Activated effector memory CD4-positive, alpha-beta T cell treated with anti-CD3 and anti-CD28 coated beads, Interleukin-2, amount 50 U/mL, for 16 hours (primary cell): ENCODE measurements at regions not wholly inside any gene's neighbourhood (a gene's known extent, or its start where the extent isn't known, plus 50 kb on each side); places are given as distances from the start of the nearest gene placed in this dataset.
"Not testable (repeated sequence)": the region's sequence is repeated elsewhere in the genome, so short reads cannot be mapped to it uniquely, and the experiment has no call there.

Experiments
- DNase-seq: peaks from one replicate; pipeline ENCODE4 v3.0.0-alpha.2; 2020

DNA sequence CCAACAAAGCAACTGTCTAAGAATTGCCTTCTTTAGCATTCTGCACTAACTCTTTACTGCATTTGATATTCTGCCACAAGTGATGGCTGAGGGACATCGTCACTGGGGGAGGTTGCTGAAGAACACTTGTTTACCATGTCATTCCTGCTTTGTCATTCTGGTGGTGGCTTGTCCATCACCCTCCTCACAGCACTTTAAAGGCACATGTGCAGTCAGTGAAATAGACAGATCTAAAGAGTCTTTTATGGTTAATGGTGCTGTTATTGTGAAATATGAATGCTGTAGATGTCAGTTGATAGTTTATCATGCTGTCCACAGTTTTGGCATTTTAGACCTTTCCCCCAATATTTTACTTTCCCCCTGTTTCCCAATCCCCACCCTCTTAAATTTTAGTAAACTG, 120.9 kb upstream of the TSC22D1 start:
- no peak for DNase-seq

- no peak for DNase-seq
Observed at GRCh38 chr13:44695520-44695919, 119.4 kb upstream of the TSC22D1 start.

GRCh38 chr13:44694842-44695241, 118.7 kb upstream of the TSC22D1 start:
- no peak for DNase-seq

- DNase-seq, result no peak
Observed at GRCh38 chr13:44694291-44694690, 118.2 kb upstream of the TSC22D1 start.

DNA sequence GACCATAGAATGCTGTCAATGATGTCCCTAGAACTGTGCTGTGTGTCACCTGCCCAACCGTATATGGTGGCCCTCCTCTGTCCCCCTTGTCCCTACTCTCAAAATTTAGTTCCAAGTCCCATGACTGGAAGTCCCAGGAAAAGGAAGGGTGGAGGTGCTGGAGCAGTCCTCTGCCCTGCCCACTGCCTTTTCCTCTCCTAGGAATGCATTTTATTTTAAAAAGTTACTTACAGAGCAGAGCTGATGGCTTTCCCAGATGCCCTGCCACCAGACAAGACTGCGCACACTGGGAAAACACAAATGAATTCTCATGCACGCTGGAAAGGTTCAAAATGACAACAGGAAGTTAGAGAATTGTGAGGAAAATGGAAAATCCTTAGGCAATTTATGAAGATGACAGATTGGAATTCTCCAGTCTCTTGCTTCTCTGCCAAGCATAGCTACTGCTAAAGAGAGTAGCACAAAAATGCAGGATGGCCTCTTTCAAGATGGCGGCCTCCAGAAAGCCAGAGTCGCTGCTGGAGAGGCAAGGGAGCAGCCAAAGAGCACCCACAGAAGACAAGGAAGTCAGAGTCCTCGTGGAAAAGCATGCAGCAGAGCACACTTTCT, 117.1 kb upstream of the TSC22D1 start:
- DNase-seq, result no peak

DNA sequence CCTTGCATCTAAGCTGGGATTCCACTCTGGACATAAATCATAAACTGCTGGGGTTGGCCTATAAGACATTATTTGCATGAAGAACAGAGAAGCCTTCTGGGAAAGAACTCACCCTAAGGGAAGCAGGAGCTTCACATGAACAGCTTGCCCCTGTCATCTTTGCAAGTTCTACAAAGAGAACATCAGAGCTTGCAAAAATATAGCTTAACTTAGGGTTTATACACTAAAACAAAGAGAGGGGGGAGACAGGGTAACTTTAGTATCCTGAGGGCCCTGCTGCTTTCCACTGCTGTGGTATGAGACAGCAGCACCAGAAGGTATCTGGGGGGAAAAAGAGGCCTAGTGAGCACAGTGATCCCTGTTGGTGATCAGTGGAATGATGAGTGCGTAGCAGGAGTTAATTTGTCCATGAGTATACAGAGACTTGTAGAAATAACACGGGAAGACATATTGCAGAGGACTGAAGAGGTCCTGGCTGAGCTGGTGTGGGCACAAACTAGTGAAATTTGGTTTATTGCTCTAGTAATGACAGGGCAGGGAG, 116.1 kb upstream of the TSC22D1 start:
- no peak for DNase-seq

- DNase-seq, result no peak
Observed at GRCh38 chr13:44690376-44690775, 114.2 kb upstream of the TSC22D1 start.

DNA sequence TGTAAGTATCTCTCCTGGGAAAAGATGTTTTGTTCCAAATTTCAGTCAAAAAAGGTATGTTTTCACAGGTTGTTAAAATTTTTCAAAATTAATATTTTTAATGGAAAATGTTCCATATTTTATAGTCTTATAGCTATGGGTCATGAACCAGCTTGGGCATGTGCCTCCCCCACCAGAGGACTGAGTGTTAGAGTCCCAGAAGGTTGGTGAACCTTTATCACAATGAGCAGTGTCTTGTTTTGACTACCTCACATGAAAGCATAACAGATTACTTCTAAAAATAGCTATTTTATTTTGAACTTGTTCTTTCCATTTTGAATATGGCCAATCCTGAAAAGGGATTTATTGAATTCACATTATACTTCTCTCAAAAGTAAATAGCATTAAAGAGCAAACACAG, 112.5 kb upstream of the TSC22D1 start:
- no peak for DNase-seq

DNA sequence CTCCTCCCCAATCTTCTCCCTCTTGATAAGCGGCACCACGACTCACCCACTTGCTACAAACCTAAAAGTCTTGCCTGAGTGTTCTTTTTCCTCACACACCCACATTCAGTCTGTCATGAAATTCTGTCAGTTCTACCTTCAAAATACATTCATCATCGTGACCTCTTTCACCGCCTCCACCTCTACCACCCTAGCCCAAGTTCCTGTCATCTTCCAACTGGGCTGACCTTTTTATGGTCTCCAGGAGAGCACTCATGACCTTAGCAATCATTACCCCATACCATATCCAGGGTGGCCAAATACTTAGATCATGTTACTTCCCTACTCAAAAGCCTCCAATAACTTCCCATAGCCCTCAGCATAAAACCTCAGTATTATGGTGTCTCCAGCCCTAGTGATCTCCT, 110.4 kb upstream of the TSC22D1 start:
- DNase-seq, result no peak

GRCh38 chr13:44685641-44686040, 109.5 kb upstream of the TSC22D1 start:
- DNase-seq, result no peak

DNA sequence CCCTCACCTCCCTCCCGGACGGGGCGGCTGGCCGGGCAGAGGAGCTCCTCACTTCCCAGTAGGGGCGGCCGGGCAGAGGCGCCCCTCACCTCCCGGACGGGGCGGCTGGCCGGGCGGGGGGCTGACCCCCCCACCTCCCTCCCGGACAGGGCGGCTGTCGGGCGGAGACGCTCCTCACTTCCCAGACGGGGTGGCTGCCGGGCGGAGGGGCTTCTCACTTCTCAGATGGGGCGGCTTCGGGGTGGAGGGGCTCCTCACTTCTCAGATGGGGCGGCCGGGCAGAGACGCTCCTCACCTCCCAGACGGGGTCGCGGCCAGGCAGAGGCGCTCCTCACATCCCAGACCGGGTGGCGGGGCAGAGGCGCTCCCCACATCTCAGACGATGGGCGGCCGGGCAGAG, 106.3 kb upstream of the TSC22D1 start:
- not testable (repeated sequence) for DNase-seq

GRCh38 chr13:44680746-44681355, 104.7 kb upstream of the TSC22D1 start:
- DNase-seq, result no peak

GRCh38 chr13:44679597-44679996, 103.5 kb upstream of the TSC22D1 start:
- no peak for DNase-seq

DNA sequence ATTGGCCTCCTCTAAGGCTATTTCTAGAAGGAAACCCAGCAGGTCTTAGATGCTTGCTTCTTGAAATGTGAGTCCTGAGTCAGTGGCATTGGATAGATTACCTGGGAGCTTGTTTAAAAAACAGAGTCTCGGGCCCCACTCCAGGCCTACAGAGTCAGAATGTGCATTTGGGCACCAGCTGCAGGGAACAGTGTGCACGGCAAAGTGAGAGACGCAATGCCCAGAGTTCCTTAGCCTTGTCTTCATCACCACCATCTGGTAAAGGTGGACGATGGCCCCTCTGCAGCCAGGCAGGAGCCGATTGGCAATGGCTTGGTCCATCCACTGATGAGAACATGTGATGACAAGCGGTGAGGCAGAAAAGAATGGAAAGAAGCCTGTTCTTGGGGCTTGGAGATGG, 102.1 kb upstream of the TSC22D1 start:
- no peak for DNase-seq

DNA sequence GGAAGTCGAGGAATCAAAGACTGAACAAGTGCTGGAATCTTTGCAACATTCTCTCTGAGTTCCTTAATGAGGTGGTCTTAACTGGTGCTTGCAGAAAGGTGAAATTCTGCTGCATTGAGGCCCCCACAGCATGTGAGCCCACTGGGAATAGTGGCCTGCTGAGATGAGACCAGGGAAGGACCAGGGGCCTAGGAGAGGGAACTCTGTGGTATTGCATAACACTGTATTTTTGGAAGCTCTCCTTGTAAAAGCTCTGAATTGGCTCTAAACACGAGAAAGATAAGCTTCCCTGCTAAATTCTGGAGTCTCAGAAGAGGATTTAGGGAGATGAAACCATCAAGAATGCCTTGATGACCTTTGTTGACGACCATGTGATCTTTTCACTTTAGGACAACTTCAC, 100.4 kb upstream of the TSC22D1 start:
- DNase-seq, result no peak

GRCh38 chr13:44669534-44669933, 93.4 kb upstream of the TSC22D1 start:
- DNase-seq, result no peak

DNA sequence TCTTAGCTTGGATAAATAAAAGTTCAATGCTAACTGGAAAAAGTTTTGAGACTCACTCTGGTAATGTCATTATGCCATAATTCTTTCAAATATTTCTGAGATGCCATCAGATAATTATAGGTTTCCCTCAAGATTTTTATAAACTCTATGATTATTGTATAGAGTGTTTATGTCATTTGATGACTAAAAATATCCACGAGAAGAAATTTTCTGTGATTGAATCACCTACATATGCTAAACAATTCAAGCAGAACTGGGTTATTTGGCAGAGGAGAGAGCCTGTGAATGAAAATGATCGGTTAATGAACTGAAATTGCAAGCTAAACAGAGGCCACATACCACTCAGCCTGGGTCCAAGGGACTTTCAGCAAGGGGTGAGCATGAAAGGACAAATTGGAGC, 92.6 kb upstream of the TSC22D1 start:
- no peak for DNase-seq

GRCh38 chr13:44667943-44668342, 91.8 kb upstream of the TSC22D1 start:
- DNase-seq, result no peak

- not testable (repeated sequence) for DNase-seq
Observed at GRCh38 chr13:44666538-44666937, 90.4 kb upstream of the TSC22D1 start.

- DNase-seq, result no peak
Observed at GRCh38 chr13:44664308-44664707, 88.2 kb upstream of the TSC22D1 start.

DNA sequence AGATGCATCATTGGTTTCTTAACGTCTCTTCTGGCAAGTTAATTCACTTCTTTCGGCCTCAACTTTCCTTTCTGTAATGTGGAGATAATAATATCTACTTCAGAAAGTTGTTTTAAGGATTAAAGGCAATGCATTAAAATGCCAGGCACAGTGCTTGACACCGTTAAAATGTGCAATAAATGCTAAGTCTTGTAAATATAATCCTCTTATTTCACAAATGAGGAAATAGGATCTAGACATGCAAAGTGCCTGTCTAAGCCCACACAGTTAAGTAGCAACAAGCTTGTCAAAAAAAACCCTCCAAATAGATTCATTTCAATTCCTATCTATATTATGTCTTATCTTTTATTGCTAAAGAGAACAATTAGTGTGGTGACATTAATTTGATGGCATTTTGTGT, 86.4 kb upstream of the TSC22D1 start:
- DNase-seq, result no peak

DNA sequence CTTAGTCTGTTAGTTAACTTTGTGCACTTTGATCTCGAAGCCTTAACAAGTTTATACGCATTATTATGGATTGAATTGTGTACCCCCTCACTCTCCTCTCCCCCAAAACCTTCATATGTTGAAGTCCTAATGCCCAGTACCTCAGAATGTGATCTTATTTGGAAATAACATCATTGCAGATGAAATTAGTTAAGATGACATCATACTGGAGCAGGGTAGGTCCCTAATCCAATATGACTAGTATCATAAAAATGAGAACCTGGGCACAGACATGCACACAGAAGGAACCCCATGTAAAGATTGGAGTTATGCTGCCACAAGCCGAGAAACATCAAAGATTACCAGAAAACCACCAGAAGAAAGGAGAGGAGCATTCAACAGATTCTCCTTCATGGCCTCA, 85.8 kb upstream of the TSC22D1 start:
- no peak for DNase-seq

GRCh38 chr13:44660050-44660449, 83.9 kb upstream of the TSC22D1 start:
- no peak for DNase-seq

DNA sequence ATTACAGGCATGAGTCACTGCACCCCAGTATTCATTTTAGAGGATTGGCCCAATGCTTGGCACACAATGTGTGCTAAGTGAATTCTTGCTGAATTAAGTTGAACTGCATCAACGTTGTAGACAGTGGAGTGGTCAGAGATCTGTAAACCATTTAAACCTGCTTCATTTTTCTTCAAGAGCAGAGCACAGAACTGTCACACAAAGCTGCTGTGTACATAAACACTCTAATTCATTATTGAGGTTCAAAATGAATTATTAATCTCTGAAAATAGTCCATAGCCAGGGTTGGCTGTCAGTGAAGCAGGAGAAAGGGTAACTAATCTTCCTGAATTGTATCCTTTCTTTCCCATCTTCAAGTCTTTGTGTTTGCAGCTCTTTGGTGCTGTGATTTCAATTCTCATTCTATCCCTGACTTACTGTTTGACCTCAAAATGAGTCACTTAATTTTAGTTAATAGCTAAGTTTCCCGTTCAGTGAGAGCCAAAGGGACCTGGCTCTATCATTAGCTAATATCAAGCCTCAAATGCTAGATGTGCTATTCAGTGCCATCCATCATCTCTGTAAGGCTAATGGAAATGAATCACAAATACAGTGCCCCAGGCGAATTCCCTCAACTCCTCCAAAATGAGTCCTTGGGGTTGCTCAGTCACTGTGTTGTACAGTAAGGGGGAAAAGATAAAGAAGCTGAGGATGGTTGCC, 77.0 kb upstream of the TSC22D1 start:
- DNase-seq, result no peak
